ENCODE measurements at regions not wholly inside any gene's neighbourhood (a gene's known extent, or its start where the extent isn't known, plus 50 kb on each side); places are given as distances from the start of the nearest gene placed in this dataset.
A peak's percentile ranks its signal among the peaks of the same experiment; 100 is the strongest.

DNA sequence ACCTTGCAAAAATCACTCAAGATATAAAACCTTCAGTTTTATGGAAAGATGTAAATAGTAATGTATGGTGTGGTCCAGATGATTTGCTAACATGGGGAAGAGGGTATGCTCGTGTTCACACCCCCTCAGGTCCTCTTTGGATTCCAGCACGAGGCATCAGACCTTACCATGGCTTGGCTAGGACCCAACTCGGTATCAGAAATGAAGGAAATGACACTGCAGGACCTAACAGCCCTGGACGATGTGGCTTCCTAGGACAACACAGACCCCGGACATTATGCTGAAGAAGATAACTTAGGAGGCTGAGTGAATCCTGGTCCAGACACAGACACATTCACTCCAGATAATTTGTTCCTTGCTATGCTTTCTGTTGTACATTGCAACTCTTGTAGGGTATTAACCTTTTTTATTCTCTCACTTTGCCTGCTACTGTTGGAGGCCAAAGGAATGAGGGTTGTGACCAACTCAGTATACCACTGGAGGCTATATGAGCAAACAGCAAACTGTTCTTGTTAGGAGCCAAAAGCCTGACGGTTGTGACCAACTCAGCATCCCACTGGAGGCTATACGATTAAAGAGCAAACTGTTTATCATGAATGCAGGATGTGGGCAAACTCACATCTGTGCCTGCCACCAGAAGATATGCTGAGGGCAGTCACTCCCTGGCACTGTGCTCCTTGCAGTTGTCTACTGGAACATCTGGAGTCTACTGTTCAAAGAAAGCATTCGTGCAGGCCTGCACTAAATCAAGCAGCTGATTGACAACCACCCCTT, 121.7 kb downstream of the ZNF429 start:
- H3K4ac ChIP-seq (replicated peaks; ENCODE audit: insufficient read length, low read depth, low read length) = no peak overlapping the region
- FAIRE-seq (no peak), DNase-seq (ENCODE audit: low read depth in 1 of 2, low spot score in 2 of 2) (no peak)
- H3K9me3 ChIP-seq (ENCODE audit: insufficient read depth in 2 of 2, low read depth in 1 of 2, low read length in 1 of 2) = no peaks in the 10 kb centered on the region
- H2AK5ac ChIP-seq (ENCODE audit: low read depth, low read length) = no peak overlapping the region
- H3K27me3 ChIP-seq (replicated peaks in 1 of 4; ENCODE audit: control insufficient read depth in 3 of 4, extremely low read depth in 1 of 4, insufficient read depth in 3 of 4, low read length in 3 of 4) = no peaks in the 10 kb centered on the region
- no peaks in the 10 kb centered on the region for H3K79me2 ChIP-seq (ENCODE audit: control insufficient read depth in 1 of 2, insufficient read depth in 2 of 2, low read length in 2 of 2)
- H3K4me2 ChIP-seq (ENCODE audit: insufficient read depth in 1 of 2, low read depth in 2 of 2, low read length in 2 of 2) = no peak overlapping the region
- no peak overlapping the region for H2BK5ac ChIP-seq (ENCODE audit: low read depth, low read length)
- no peaks in the 10 kb centered on the region for H3K23me2 ChIP-seq (ENCODE audit: low read depth, low read length)
- H2AFZ ChIP-seq (ENCODE audit: low read length) = no peak overlapping the region
- 0 out of 2 replicates have a peak overlapping the region, but pooled peaks have one; percentile 34 for H2BK15ac ChIP-seq (ENCODE audit: low read length)
- no peaks in the 10 kb centered on the region for H4K20me1 ChIP-seq (replicated peaks in 1 of 2; ENCODE audit: control insufficient read depth in 1 of 2, insufficient read depth in 2 of 2, low read length in 2 of 2)
- ChIA-PET CTCF (ENCODE audit: partially characterized antibody) (no interaction called here), POLR2A (ENCODE audit: partially characterized antibody) (interaction anchor here (1.7 kb wide), 1 partner anchor 22 kb away, joined by 3 read pairs; no protein-coding TSS in a partner anchor)
- H2BK120ac ChIP-seq (replicated peaks; ENCODE audit: low read depth, low read length) = no peak overlapping the region
- no peak overlapping the region for H2BK12ac ChIP-seq (ENCODE audit: low read depth, low read length)
- H3K79me1 ChIP-seq (ENCODE audit: low read depth, low read length) = no peaks in the 10 kb centered on the region
- WGBS, 2 experiments (ENCODE audit: extremely low coverage in 1 of 2, insufficient coverage in 1 of 2, insufficient read length in 1 of 2, insufficient replicate concordance in 2 of 2, low coverage in 1 of 2, low lambda C conversion rate in 2 of 2, missing lambda C conversion rate in 1 of 2) = 86% methylated on average over 8 of the region's 8 CpGs; no CpG with 5 or more reads in 1 of the 2 experiments
- H2BK20ac ChIP-seq (ENCODE audit: low read length) = no peak overlapping the region
- H3K4me1 ChIP-seq (replicated peaks in 1 of 4; ENCODE audit: control insufficient read depth in 3 of 4, insufficient read depth in 4 of 4, low read length in 3 of 4) = peaks cover 0 to 11% (median 6%) of the 10 kb centered on the region in 4 experiments; a peak in 4 of 7 replicates
- TF ChIP-seq SIN3A (conservative IDR thresholded peaks at IDR 0.05 in 1 of 2, IDR thresholded peaks at IDR 0.05 in 1 of 2; ENCODE audit: low read depth in 1 of 2, low read length in 2 of 2) = no peak
- no peak for TF ChIP-seq TAF1 (IDR thresholded peaks at IDR 0.05; ENCODE audit: low read depth, low read length)
- TF ChIP-seq, protein P1, sequence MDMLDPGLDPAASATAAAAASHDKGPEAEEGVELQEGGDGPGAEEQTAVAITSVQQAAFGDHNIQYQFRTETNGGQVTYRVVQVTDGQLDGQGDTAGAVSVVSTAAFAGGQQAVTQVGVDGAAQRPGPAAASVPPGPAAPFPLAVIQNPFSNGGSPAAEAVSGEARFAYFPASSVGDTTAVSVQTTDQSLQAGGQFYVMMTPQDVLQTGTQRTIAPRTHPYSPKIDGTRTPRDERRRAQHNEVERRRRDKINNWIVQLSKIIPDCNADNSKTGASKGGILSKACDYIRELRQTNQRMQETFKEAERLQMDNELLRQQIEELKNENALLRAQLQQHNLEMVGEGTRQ (IDR thresholded peaks at IDR 0.05; ENCODE audit: low read length) = no peak
- H3K9ac ChIP-seq (replicated peaks in 1 of 4; ENCODE audit: extremely low read depth in 1 of 4, low read depth in 3 of 4, low read length in 3 of 4) = no peak overlapping the region
- H4K5ac ChIP-seq (ENCODE audit: insufficient read length, low read depth, low read length) = no peak overlapping the region
- no peak overlapping the region for H3K23ac ChIP-seq (ENCODE audit: insufficient read length)
- H4K91ac ChIP-seq (replicated peaks; ENCODE audit: insufficient read length, low read length) = peak overlapping the region; percentile 34
- H3K56ac ChIP-seq (replicated peaks; ENCODE audit: insufficient read length, low read depth, low read length) = no peak overlapping the region
- H4K8ac ChIP-seq (ENCODE audit: extremely low read depth, insufficient read depth, low read length) = no peak overlapping the region
- H3K27ac ChIP-seq (ENCODE audit: low read depth, low read length) = no peak overlapping the region
- no peak overlapping the region for H3K14ac ChIP-seq (ENCODE audit: insufficient read length)
- no peaks in the 10 kb centered on the region for H3K36me3 ChIP-seq (ENCODE audit: control insufficient read depth in 2 of 4, insufficient read depth in 4 of 4, low read length in 3 of 4)
- no peak overlapping the region for H3K4me3 ChIP-seq (ENCODE audit: extremely low read depth in 1 of 4, insufficient read depth in 2 of 4, low read depth in 3 of 4, low read length in 4 of 4)
- H3K18ac ChIP-seq (ENCODE audit: extremely low read depth, low read length) = no peak overlapping the region
